ENCODE measurements at regions not wholly inside any gene's neighbourhood (a gene's known extent, or its start where the extent isn't known, plus 50 kb on each side); places are given as distances from the start of the nearest gene placed in this dataset.

- Histone ChIP-seq H3K36me3 (no peaks in the 10 kb centered on the region), H3K27me3 (ENCODE audit: insufficient read depth, low read depth, severe bottlenecking) (no peaks in the 10 kb centered on the region), H3K4me3 (ENCODE audit: low read depth, low read length) (no peak overlapping the region), H3K9me3 (ENCODE audit: severe bottlenecking) (no peaks in the 10 kb centered on the region), H3K27ac (no peak overlapping the region)
- TF ChIP-seq, protein P1, sequence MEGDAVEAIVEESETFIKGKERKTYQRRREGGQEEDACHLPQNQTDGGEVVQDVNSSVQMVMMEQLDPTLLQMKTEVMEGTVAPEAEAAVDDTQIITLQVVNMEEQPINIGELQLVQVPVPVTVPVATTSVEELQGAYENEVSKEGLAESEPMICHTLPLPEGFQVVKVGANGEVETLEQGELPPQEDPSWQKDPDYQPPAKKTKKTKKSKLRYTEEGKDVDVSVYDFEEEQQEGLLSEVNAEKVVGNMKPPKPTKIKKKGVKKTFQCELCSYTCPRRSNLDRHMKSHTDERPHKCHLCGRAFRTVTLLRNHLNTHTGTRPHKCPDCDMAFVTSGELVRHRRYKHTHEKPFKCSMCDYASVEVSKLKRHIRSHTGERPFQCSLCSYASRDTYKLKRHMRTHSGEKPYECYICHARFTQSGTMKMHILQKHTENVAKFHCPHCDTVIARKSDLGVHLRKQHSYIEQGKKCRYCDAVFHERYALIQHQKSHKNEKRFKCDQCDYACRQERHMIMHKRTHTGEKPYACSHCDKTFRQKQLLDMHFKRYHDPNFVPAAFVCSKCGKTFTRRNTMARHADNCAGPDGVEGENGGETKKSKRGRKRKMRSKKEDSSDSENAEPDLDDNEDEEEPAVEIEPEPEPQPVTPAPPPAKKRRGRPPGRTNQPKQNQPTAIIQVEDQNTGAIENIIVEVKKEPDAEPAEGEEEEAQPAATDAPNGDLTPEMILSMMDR (IDR thresholded peaks at IDR 0.05; ENCODE audit: low read depth, low read length), result no peak
- DNase-seq, result no peak
These were observed 177.8 kb upstream of the HAND2 start for GRCh38 chr4:173707658-173708419.

DNA sequence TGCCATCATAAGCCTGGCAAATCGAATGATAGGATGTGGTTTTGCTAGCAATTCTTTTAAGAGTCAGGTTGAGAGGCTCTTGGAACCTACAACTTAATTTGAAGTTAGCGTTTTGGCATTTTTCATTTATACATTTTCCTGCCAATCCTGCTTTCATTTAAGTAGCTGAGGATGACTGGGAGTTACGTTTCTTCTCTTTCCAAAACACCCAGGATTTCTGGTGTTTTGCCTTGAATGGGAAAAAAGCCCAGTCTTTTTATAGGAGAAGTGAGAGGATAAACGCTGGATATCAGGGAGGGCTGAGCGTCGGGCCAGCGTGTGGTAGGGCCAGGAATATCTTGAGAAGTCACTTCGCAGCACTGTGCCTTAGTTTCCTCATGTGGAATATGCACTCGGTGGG is 174.2 kb upstream of the HAND2 start:
- H3K4me3 ChIP-seq (ENCODE audit: low read depth, low read length), result no peak overlapping the region
- no peaks in the 10 kb centered on the region for H3K9me3 ChIP-seq (ENCODE audit: severe bottlenecking)
- DNase-seq, result no peak
- TF ChIP-seq, protein P1 (IDR thresholded peaks at IDR 0.05; ENCODE audit: low read depth, low read length), result no peak
- H3K27ac ChIP-seq, result no peak overlapping the region
- no peaks in the 10 kb centered on the region for H3K27me3 ChIP-seq (ENCODE audit: insufficient read depth, low read depth, severe bottlenecking)
- no peaks in the 10 kb centered on the region for H3K36me3 ChIP-seq

DNA sequence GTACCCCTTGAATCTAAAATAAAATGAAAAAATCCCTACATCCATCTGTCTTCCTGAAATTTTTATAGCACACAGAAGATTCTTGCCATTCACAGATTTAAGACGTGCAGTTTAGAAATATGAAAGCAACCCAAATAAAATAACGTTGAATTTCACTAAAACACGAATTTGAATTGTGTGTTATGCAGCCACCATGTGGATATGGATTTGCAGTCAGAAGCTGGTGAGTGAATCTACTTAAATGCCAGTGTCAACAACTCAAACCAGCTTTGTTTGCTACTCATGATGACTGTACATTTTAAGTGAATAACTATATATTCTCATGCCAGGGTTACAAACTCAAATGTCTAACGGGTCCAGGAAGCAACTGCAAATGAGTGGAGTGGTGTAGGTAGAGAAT is 173.0 kb upstream of the HAND2 start:
- Histone ChIP-seq H3K4me3 (ENCODE audit: low read depth, low read length) (no peak overlapping the region), H3K27ac (no peak overlapping the region), H3K9me3 (ENCODE audit: severe bottlenecking) (no peaks in the 10 kb centered on the region), H3K36me3 (no peaks in the 10 kb centered on the region), H3K27me3 (ENCODE audit: insufficient read depth, low read depth, severe bottlenecking) (no peaks in the 10 kb centered on the region)
- TF ChIP-seq, protein P1 (IDR thresholded peaks at IDR 0.05; ENCODE audit: low read depth, low read length), result no peak
- no peak for DNase-seq

DNA sequence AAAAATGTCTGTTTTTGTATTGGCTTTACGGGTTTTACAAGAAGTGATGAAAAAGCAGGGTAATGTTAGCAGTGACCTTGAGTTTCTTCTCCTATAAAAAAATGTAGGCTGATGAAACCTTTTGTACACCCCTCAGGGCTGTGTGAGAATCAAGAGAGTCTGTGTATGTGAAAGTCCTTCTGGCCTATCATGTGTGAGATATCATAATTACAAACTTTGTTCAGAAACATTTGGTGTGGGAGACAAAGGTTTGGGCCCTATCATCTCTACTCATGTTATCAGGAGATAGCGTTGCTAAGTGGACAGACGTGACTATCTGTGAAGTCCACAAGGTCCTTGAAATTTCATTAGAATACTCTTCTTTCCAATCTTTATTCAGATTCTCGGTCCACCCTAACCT is 170.6 kb upstream of the HAND2 start:
- no peaks in the 10 kb centered on the region for H3K27me3 ChIP-seq (ENCODE audit: insufficient read depth, low read depth, severe bottlenecking)

DNA sequence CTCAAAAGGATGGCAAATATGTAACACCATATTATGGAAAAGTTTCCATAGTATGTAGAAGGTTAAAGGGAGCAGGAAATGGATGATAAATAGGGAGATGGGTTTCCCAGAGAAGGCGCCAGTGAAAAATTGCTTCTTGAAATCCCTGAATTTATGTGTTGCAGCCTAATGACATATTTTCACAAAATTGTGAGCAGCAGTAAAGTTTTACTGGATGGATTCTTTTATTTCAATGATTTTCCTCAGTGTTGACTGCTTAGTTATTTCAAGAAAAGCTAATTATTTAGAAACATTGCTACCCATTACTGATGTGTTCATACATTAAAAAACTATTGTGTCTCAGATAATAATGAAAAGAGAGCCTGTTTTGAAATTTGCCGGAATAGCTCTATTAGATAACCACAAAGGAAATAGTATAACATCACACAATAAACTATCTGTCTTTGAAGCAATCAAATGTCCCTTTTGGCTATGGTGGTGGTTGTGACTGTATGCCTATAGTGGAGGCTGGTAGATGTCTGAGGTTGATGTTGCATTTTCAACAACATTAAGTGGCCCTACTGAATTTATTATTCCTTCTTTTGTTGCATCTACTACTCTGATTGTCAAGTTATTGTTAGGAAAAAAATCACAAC is 169.9 kb upstream of the HAND2 start:
- TF ChIP-seq, protein P1 (IDR thresholded peaks at IDR 0.05; ENCODE audit: low read depth, low read length), result no peak
- no peaks in the 10 kb centered on the region for H3K9me3 ChIP-seq (ENCODE audit: severe bottlenecking)
- DNase-seq, result no peak
- H3K36me3 ChIP-seq, result no peaks in the 10 kb centered on the region
- no peak overlapping the region for H3K27ac ChIP-seq
- H3K27me3 ChIP-seq (ENCODE audit: insufficient read depth, low read depth, severe bottlenecking), result no peaks in the 10 kb centered on the region
- no peak overlapping the region for H3K4me3 ChIP-seq (ENCODE audit: low read depth, low read length)

More for the DNA sequence above, 170.6 kb upstream of the HAND2 start:
- Histone ChIP-seq H3K36me3 (no peaks in the 10 kb centered on the region), H3K9me3 (ENCODE audit: severe bottlenecking) (no peaks in the 10 kb centered on the region), H3K27ac (no peak overlapping the region), H3K4me3 (ENCODE audit: low read depth, low read length) (no peak overlapping the region)
- no peak for DNase-seq
- TF ChIP-seq, protein P1 (IDR thresholded peaks at IDR 0.05; ENCODE audit: low read depth, low read length), result no peak
